ENCODE measurements at regions not wholly inside any gene's neighbourhood (a gene's known extent, or its start where the extent isn't known, plus 50 kb on each side); places are given as distances from the start of the nearest gene placed in this dataset.

GRCh38 chr5:9865574-9865973 is 235.4 kb upstream of the TAS2R1 start:
- no peak for TF ChIP-seq CTCF (conservative IDR thresholded peaks at IDR 0.05)
- TF ChIP-seq ZFX (IDR thresholded peaks at IDR 0.05): no peak
